Endothelial cell (in vitro differentiated cells): ENCODE measurements at regions not wholly inside any gene's neighbourhood (a gene's known extent, or its start where the extent isn't known, plus 50 kb on each side); places are given as distances from the start of the nearest gene placed in this dataset.

Experiments used
- DNase-seq: peaks from one replicate; pipeline ENCODE4 v3.0.0; 2021; ENCODE audit warnings: low spot score
- H3K27ac Mint-ChIP-seq: one replicate; pipeline ENCODE4 v1.8.0; 2021; ENCODE audit warnings: mixed read lengths, inconsistent platforms; ENCODE audit not compliant: unreplicated experiment
- H3K27me3 Mint-ChIP-seq: one replicate; pipeline ENCODE4 v1.8.0; 2021; ENCODE audit warnings: mild to moderate bottlenecking, moderate library complexity, mixed read lengths, inconsistent platforms; ENCODE audit not compliant: unreplicated experiment
- H3K36me3 Mint-ChIP-seq: one replicate; pipeline ENCODE4 v1.8.0; 2021; ENCODE audit warnings: mild to moderate bottlenecking, low read depth, mixed read lengths, inconsistent platforms; ENCODE audit not compliant: unreplicated experiment
- H3K4me1 Mint-ChIP-seq: one replicate; pipeline ENCODE4 v1.8.0; 2021; ENCODE audit warnings: mild to moderate bottlenecking, mixed read lengths, inconsistent platforms; ENCODE audit not compliant: unreplicated experiment
- H3K4me3 Mint-ChIP-seq: one replicate; pipeline ENCODE4 v1.8.0; 2021; ENCODE audit warnings: mild to moderate bottlenecking, mixed read lengths, inconsistent platforms; ENCODE audit not compliant: unreplicated experiment
- H3K9me3 Mint-ChIP-seq: one replicate; pipeline ENCODE4 v1.8.0; 2021; ENCODE audit warnings: mixed read lengths, inconsistent platforms; ENCODE audit not compliant: unreplicated experiment
- TF ChIP-seq, protein P1 (sequence below): fragments of 200-600 bp; sonication (generic); IDR thresholded peaks from one replicate; pipeline ENCODE4 v1.5.0; 2021; ENCODE audit warnings: antibody characterized with exemption; ENCODE audit not compliant: unreplicated experiment

GRCh38 chr2:84323890-84324289 is 135.2 kb downstream of the SUCLG1 start:
- H3K4me3 Mint-ChIP-seq, result no peak overlapping the region
- H3K4me1 Mint-ChIP-seq, result no peaks in the 10 kb centered on the region
- DNase-seq, result no peak
- H3K27me3 Mint-ChIP-seq, result no peaks in the 10 kb centered on the region
- H3K27ac Mint-ChIP-seq, result no peak overlapping the region
- H3K36me3 Mint-ChIP-seq, result no peaks in the 10 kb centered on the region
- H3K9me3 Mint-ChIP-seq, result no peaks in the 10 kb centered on the region
- TF ChIP-seq, protein P1, sequence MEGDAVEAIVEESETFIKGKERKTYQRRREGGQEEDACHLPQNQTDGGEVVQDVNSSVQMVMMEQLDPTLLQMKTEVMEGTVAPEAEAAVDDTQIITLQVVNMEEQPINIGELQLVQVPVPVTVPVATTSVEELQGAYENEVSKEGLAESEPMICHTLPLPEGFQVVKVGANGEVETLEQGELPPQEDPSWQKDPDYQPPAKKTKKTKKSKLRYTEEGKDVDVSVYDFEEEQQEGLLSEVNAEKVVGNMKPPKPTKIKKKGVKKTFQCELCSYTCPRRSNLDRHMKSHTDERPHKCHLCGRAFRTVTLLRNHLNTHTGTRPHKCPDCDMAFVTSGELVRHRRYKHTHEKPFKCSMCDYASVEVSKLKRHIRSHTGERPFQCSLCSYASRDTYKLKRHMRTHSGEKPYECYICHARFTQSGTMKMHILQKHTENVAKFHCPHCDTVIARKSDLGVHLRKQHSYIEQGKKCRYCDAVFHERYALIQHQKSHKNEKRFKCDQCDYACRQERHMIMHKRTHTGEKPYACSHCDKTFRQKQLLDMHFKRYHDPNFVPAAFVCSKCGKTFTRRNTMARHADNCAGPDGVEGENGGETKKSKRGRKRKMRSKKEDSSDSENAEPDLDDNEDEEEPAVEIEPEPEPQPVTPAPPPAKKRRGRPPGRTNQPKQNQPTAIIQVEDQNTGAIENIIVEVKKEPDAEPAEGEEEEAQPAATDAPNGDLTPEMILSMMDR, result no peak

DNA sequence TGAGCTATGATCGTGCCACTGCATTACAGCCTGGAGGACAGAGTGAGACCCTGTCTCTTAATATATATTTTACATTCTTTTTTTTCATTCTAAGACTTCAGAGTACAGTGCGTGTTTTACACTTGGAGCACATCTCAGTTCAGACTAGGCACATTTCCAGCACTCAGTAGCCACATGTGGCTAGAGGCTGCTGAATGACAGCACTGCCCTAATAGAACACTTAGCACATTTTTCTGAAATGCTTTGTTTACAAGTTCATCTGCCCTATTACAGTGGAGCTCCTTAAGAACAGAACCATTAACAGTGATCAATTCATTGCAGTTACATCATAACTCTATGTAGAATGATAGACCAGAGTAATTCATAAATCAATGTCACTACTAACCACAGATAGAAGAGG is 138.1 kb downstream of the SUCLG1 start:
- Mint-ChIP-seq H3K9me3 (no peaks in the 10 kb centered on the region), H3K4me3 (no peak overlapping the region), H3K27me3 (no peaks in the 10 kb centered on the region), H3K27ac (no peak overlapping the region), H3K36me3 (no peaks in the 10 kb centered on the region), H3K4me1 (no peaks in the 10 kb centered on the region)
- DNase-seq, result no peak
- TF ChIP-seq, protein P1, result no peak

DNA sequence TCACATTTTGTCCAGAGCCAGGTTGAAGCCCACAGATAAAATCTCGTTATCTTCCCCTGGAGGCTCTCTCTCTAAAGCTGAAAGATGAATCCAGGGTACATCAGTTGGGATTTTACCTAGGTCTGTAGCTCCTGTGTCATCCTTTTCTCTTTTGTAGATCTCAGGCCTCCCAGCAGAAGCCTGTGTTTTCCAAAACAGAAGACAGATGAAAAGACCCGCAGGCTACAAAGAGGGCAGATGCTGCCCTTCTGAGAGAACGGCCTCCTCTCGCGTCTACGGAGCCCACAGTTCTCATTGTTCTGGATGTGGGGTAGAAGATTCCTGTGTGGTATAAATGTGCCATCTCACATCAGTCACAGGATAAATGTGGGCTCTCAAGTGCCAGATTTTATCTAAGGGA is 139.5 kb downstream of the SUCLG1 start:
- no peak overlapping the region for H3K27ac Mint-ChIP-seq
- TF ChIP-seq, protein P1, result no peak
- H3K27me3 Mint-ChIP-seq, result no peaks in the 10 kb centered on the region
- DNase-seq, result no peak
- H3K9me3 Mint-ChIP-seq, result no peaks in the 10 kb centered on the region
- no peaks in the 10 kb centered on the region for H3K4me1 Mint-ChIP-seq
- no peak overlapping the region for H3K4me3 Mint-ChIP-seq
- H3K36me3 Mint-ChIP-seq, result no peaks in the 10 kb centered on the region

DNA sequence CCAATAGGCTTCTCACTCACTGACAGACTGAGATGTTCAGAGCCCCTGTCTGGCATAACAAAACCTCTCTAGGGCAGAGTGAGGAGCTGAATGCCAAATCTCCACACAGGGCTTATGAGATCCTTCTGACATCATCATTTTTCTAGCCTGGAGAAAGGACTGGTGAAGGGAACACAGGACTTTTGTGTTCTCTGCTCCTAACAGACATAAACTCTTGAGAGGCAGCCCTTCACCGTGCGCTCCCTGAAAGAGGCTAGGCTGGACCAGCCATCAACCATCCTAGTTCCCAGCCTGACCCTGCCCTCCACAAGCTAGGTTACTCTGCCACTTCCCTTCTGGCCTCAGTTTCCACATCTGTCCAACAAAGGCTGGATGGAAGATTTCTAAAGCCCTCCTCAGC is 141.9 kb downstream of the SUCLG1 start:
- no peak overlapping the region for H3K4me3 Mint-ChIP-seq
- no peaks in the 10 kb centered on the region for H3K27me3 Mint-ChIP-seq
- TF ChIP-seq, protein P1, result no peak
- no peaks in the 10 kb centered on the region for H3K36me3 Mint-ChIP-seq
- H3K4me1 Mint-ChIP-seq, result no peaks in the 10 kb centered on the region
- no peaks in the 10 kb centered on the region for H3K9me3 Mint-ChIP-seq
- no peak overlapping the region for H3K27ac Mint-ChIP-seq
- no peak for DNase-seq

GRCh38 chr2:84314901-84315330 is 144.2 kb downstream of the SUCLG1 start:
- Mint-ChIP-seq H3K27me3 (no peaks in the 10 kb centered on the region), H3K4me1 (no peaks in the 10 kb centered on the region), H3K36me3 (no peaks in the 10 kb centered on the region), H3K27ac (no peak overlapping the region), H3K9me3 (no peaks in the 10 kb centered on the region), H3K4me3 (no peak overlapping the region)
- TF ChIP-seq, protein P1, result peak; percentile 76
- DNase-seq, result peak; percentile 94
